ENCODE measurements at regions not wholly inside any gene's neighbourhood (a gene's known extent, or its start where the extent isn't known, plus 50 kb on each side); places are given as distances from the start of the nearest gene placed in this dataset.

DNA sequence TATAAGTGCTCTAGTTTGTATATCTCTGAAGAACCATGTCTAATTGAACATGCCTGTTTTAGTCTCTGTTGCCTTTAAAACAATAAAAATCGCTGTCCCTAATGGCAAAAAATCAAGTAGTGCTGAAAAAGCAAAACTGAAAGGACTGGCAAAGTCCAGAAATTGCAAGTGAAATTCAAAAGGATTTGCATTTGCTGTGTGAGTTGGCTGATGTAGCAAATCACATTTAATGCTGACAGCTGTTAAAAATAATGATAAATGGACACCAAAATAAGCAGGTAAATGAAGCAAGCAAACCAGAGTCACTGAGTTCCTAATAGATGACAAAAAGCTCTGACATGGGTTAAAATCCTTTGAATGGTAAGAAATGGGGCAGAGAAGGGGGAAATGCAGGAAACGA lies 874.1 kb downstream of the GRM8 start:
- no peaks in the 10 kb centered on the region for H3K36me3 ChIP-seq (replicated peaks; ENCODE audit: control insufficient read depth, insufficient read depth, low read length)
- H3K4me3 ChIP-seq (ENCODE audit: insufficient read depth, low read depth, low read length): no peak overlapping the region
- no peak for DNase-seq
- no peaks in the 10 kb centered on the region for H3K27me3 ChIP-seq (ENCODE audit: control insufficient read depth, insufficient read depth, low read length)

DNA sequence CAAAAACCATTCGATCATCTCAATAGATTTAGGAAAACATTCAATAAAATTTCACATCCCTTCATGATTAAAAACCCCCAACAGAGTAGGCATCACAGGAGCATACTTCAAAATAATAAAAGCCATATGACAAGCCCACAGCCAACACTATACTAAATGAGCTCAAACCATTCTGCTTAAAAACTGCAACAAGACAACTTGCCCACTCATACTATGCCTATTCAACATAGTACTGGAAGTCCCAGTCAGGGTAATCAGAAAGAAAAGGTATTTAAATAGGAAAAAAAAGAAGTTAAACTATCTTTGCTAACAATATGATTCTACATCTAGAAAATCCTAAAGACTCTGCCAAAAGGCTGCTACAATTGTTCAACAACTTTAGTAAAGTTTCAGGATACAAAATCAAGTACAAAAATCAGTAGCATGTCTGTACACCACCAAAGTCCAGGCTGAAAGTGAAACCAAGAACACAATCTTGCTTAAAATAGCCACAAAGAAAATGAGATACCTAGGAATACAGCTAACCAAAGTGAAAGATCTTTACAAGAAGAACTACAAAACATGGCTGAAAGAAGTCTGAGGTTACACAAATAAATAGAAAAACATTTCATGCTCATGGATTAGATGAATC lies 882.6 kb downstream of the GRM8 start:
- no peaks in the 10 kb centered on the region for H3K27me3 ChIP-seq (ENCODE audit: control insufficient read depth, insufficient read depth, low read length)
- DNase-seq: no peak
- H3K36me3 ChIP-seq (replicated peaks; ENCODE audit: control insufficient read depth, insufficient read depth, low read length): no peaks in the 10 kb centered on the region
- H3K4me3 ChIP-seq (ENCODE audit: insufficient read depth, low read depth, low read length): no peak overlapping the region

DNA sequence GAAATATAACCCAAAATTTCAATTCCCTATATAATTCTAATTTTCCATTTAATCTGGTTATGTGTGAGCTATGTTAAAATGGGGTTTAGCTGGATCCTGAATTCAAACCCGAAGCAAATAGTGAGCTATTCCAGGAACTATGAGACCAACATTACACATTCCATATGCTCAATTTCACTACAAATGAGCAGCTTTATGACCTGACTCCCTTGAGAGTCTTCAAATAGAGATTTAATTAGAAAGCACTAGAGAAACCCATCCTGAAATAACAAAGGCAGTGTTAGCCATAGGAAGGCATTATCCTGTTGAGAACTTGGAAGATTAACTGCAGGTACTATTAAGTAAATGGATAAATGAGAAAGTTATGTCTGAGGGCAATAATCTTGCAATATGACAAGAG lies 890.0 kb downstream of the GRM8 start:
- H3K36me3 ChIP-seq (replicated peaks; ENCODE audit: control insufficient read depth, insufficient read depth, low read length): no peaks in the 10 kb centered on the region
- no peak for DNase-seq
- no peak overlapping the region for H3K4me3 ChIP-seq (ENCODE audit: insufficient read depth, low read depth, low read length)
- H3K27me3 ChIP-seq (ENCODE audit: control insufficient read depth, insufficient read depth, low read length): no peaks in the 10 kb centered on the region

DNA sequence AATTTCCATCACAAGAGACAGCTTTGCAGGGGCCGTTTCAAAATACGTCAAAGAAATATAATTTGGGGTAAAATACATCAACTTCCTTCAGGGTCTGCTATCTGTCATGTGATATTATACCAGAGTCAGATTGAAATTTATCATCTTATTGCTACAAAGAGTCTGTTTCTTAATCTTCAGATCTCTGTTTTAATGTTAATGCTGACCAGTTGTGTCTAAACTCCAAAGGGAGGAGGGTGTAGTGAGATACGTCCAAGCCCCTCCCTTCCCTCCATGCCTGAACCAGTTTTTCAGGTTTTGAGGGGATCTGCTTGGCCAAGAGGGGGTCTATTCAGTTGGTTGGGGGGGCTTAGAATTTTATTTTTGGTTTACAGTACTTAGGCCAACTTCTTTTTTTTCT lies 891.6 kb downstream of the GRM8 start:
- Histone ChIP-seq H3K4me3 (ENCODE audit: insufficient read depth, low read depth, low read length) (no peak overlapping the region), H3K36me3 (replicated peaks; ENCODE audit: control insufficient read depth, insufficient read depth, low read length) (no peaks in the 10 kb centered on the region), H3K27me3 (ENCODE audit: control insufficient read depth, insufficient read depth, low read length) (no peaks in the 10 kb centered on the region)
- no peak for DNase-seq

DNA sequence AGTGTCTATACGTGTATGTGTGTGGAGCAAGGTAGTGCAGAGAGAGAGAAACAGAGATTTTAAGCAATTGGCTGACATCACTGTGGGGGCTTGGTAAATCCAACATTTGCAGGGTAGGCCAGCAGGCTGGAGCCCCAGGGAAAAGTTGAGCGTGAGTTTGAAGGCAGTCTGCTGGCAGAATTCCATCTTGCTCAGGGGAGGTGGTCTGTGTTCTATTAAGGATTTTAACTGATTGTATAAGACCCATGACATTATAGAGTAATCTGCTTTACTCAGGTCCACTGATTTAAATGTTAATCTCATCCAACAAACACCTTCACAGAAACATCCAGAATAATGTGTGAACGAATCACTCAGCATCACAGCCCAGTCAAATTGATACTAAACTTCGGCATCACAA lies 912.9 kb downstream of the GRM8 start:
- Histone ChIP-seq H3K4me3 (ENCODE audit: insufficient read depth, low read depth, low read length) (no peak overlapping the region), H3K27me3 (ENCODE audit: control insufficient read depth, insufficient read depth, low read length) (no peaks in the 10 kb centered on the region), H3K36me3 (replicated peaks; ENCODE audit: control insufficient read depth, insufficient read depth, low read length) (no peaks in the 10 kb centered on the region)
- no peak for DNase-seq

DNA sequence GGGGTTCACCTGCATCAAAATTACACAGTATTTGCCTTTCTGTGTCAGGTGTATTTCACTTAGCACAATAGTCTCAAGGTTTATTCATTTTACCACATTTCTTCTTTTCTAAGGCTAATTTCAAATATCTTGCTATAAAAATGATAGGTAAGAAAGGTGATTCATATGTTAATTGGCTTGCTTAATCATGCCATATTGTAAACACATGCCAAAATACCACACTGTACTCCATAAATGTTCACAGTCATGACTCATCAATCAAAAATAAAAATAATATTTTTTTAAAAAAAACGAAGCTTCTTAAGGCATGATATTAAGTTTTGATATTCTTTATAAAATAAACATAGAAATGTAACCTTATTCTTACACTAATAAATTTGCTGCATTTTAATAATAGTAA lies 947.1 kb downstream of the GRM8 start:
- no peaks in the 10 kb centered on the region for H3K36me3 ChIP-seq (replicated peaks; ENCODE audit: control insufficient read depth, insufficient read depth, low read length)
- no peaks in the 10 kb centered on the region for H3K27me3 ChIP-seq (ENCODE audit: control insufficient read depth, insufficient read depth, low read length)
- no peak overlapping the region for H3K4me3 ChIP-seq (ENCODE audit: insufficient read depth, low read depth, low read length)
- no peak for DNase-seq

DNA sequence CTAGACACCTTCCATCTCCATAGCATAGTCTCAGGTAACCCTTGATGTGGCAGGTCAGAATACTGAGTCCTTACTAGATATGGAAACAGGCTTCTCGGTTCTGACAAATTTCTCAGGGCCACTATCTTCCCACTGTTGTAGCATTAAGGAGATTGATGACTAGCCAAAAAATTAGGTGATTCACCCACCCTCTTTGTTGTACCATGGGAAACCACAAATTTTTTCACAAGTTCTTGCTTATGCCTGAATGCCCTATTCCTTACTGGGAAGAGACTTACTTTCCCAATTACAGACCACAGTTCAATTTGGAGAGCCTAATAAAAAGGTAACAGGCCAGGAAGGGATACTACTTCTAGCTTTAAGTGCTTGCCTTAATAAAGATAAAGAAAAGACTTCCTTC lies 948.8 kb downstream of the GRM8 start:
- no peaks in the 10 kb centered on the region for H3K36me3 ChIP-seq (replicated peaks; ENCODE audit: control insufficient read depth, insufficient read depth, low read length)
- no peaks in the 10 kb centered on the region for H3K27me3 ChIP-seq (ENCODE audit: control insufficient read depth, insufficient read depth, low read length)
- no peak overlapping the region for H3K4me3 ChIP-seq (ENCODE audit: insufficient read depth, low read depth, low read length)
- no peak for DNase-seq

DNA sequence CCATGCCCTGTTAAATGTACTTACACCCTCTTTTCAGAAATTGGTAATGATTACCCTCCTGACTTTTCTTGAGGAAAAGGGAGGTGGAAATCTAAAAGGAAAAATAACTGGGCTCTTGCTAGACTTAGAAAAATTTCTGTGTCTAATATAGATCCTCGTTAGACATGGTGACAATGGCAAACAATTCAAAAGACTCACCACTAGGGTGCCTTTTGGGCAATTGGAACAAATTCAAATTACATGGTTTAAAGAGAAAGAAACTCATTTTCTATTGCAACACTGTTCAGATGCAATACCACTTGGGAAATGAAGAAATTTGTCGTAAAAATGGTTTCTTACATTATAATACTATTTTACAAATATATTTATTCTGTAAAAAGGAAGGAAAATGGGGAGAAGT lies 950.1 kb downstream of the GRM8 start:
- Histone ChIP-seq H3K27me3 (ENCODE audit: control insufficient read depth, insufficient read depth, low read length) (no peaks in the 10 kb centered on the region), H3K4me3 (ENCODE audit: insufficient read depth, low read depth, low read length) (no peak overlapping the region), H3K36me3 (replicated peaks; ENCODE audit: control insufficient read depth, insufficient read depth, low read length) (no peaks in the 10 kb centered on the region)
- no peak for DNase-seq

DNA sequence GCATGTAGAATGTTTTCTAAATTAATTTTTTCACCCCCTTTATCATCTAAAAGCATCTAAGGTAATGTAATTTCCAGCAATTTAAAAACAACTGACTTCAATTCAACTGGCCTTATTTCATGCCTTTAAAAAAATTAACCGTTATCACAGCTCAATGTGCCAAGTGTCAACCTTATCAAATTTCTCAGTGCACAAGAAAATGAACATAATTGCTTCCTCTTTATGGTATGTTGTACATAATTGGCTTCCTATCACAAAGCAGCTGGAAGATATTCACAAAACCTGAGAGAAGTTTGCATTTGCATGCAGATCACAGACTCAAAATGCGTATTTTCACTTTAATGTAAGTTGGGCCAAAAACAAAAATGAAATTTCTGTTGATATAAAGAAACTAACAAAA lies 966.4 kb downstream of the GRM8 start:
- Histone ChIP-seq H3K27me3 (ENCODE audit: control insufficient read depth, insufficient read depth, low read length) (no peaks in the 10 kb centered on the region), H3K36me3 (replicated peaks; ENCODE audit: control insufficient read depth, insufficient read depth, low read length) (no peaks in the 10 kb centered on the region), H3K4me3 (ENCODE audit: insufficient read depth, low read depth, low read length) (no peak overlapping the region)
- no peak for DNase-seq

DNA sequence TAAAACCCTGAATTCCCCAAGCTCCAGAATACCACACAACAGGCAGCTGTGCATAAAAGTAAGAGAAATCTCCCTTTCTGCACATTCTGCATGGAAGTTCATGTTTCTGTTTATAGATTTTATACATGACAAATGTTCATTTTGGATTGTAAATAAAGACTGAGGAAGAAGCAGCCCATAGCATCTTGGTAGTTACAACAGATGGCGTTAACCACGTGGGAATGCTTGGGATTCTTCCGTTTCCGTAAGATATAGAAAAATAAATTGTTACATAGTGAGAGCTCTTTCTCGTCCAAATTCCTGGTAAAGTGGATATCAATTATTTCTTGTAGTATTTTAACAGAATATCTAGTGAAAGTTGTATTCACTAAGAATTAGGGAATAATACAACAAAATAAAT lies 1016.5 kb downstream of the GRM8 start:
- no peak overlapping the region for H3K4me3 ChIP-seq (ENCODE audit: insufficient read depth, low read depth, low read length)
- H3K36me3 ChIP-seq (replicated peaks; ENCODE audit: control insufficient read depth, insufficient read depth, low read length): no peaks in the 10 kb centered on the region
- DNase-seq: no peak
- H3K27me3 ChIP-seq (ENCODE audit: control insufficient read depth, insufficient read depth, low read length): peaks cover 6% of the 10 kb centered on the region; the same call in 1 of the 2 replicates

DNA sequence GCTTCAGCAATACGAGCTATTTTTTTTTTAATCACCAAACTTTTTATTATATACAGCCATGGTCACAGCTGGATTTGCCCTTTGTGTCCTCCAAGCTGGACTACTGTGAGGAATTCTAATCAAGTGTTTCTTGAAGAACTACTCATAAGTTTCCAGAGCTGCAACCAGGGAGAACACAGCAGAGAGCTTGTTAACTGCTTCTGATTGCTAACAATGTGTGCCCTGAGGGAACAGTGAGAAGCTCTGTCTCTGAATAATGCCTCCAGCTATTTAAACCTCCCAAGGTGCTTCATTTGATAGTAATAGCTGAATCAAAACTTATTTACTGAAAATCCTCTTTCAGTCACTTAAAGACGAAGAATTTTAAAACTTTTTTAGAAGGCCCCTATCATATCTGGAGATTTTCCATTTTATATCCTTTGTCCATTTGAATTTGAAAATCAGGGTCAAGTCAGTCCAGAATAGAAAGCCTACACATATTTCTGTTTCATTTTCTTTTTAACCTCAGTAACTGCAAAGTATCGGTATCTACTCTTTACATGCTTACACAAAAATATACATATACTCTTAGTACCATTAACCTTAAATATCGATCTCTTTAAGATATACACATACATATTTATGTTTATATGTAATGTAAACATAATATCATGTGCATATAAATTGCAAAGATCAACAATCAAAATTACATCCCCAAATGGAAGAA lies 1024.2 kb downstream of the GRM8 start:
- Histone ChIP-seq H3K36me3 (replicated peaks; ENCODE audit: control insufficient read depth, insufficient read depth, low read length) (no peaks in the 10 kb centered on the region), H3K27me3 (ENCODE audit: control insufficient read depth, insufficient read depth, low read length) (peaks cover 1% of the 10 kb centered on the region; the same call in 1 of the 2 replicates), H3K4me3 (ENCODE audit: insufficient read depth, low read depth, low read length) (no peak overlapping the region)
- no peak for DNase-seq

DNA sequence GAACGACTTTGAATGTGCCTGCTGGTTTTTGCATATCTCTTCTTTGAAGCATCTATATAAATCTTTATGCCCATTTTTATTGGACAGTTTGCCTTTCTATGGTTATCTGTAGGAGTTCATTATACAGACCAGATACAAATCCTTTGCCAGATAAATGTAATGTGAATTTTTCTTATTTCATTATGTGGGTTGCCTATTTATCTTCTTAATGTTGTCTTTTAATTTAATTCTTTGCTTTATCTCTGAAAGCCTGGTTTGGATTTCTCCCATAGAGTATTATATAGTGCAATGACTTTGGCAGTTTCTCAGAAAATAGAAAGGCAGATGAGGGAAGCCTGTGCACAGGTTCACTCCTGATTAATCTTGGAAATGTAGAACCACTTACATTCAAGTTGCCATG lies 1025.1 kb downstream of the GRM8 start:
- Histone ChIP-seq H3K36me3 (replicated peaks; ENCODE audit: control insufficient read depth, insufficient read depth, low read length) (no peaks in the 10 kb centered on the region), H3K27me3 (ENCODE audit: control insufficient read depth, insufficient read depth, low read length) (peaks cover 1% of the 10 kb centered on the region; the same call in 1 of the 2 replicates)

DNA sequence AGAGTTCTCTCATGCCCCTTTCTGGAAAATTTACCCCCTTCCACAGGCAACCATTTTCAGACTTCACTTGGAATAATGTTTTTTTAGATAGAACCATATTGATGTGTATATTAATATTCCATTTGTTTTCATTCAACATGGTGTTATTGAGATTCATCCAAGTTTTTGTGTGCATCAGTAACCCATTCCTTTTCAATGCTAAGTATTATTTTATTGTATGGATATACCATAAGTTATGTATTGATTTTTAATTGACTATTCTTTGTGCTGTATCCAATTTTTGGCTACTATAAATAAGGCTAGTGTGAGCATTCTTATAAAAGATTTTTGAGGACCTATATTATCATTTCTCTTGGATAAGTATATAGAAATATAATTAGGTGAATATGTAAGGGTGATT lies 1025.7 kb downstream of the GRM8 start:
- no peaks in the 10 kb centered on the region for H3K36me3 ChIP-seq (replicated peaks; ENCODE audit: control insufficient read depth, insufficient read depth, low read length)
- DNase-seq: no peak
- H3K4me3 ChIP-seq (ENCODE audit: insufficient read depth, low read depth, low read length): no peak overlapping the region
- peaks cover 1% of the 10 kb centered on the region; the same call in 1 of the 2 replicates for H3K27me3 ChIP-seq (ENCODE audit: control insufficient read depth, insufficient read depth, low read length)

More for the DNA sequence above, 1025.1 kb downstream of the GRM8 start:
- no peak overlapping the region for H3K4me3 ChIP-seq (ENCODE audit: insufficient read depth, low read depth, low read length)
- no peak for DNase-seq

DNA sequence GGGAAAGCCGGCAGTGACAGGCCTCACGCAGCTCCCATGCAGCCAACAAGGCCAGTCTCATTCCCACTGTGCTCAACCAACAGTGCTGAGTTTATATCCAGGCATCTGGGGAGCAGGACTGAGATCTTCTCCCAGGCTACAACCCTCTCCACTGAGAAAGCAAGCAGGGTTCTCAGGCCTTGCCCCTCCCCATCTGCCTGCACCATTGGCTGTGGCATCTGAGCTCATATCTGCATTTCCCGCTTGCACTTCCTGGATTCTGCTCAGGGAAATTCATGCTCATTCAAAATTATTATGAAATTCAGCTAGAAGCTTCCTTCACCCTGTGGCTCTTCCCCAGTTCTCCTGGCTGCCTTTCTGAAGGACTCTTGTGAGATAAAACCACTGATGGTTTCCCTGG lies 1029.0 kb downstream of the GRM8 start:
- Histone ChIP-seq H3K36me3 (replicated peaks; ENCODE audit: control insufficient read depth, insufficient read depth, low read length) (no peaks in the 10 kb centered on the region), H3K27me3 (ENCODE audit: control insufficient read depth, insufficient read depth, low read length) (no peaks in the 10 kb centered on the region), H3K4me3 (ENCODE audit: insufficient read depth, low read depth, low read length) (no peak overlapping the region)
- no peak for DNase-seq

DNA sequence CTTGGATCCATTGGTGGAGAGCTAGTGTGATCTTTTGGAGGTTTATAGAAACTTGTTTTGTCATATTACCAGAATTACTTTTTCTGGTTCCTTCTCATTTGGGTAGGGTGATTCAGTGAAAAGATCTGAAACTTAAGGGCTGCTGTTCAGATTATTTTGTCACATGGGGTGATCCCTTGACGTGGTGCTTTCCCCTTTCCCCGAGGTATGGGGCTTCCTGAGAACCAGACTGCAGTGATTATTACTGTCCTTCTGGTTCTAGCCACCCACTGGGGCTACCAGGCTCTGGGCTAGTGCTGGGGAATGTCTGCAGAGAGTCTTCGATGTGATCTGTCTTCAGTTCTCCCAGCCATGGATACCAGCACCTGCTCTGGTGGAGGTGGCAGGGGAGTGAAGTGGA lies 1030.0 kb downstream of the GRM8 start:
- no peak for DNase-seq
- Histone ChIP-seq H3K4me3 (ENCODE audit: insufficient read depth, low read depth, low read length) (no peak overlapping the region), H3K36me3 (replicated peaks; ENCODE audit: control insufficient read depth, insufficient read depth, low read length) (no peaks in the 10 kb centered on the region), H3K27me3 (ENCODE audit: control insufficient read depth, insufficient read depth, low read length) (no peaks in the 10 kb centered on the region)
